GM19193 (cell line): ENCODE measurements at regions not wholly inside any gene's neighbourhood (a gene's known extent, or its start where the extent isn't known, plus 50 kb on each side); places are given as distances from the start of the nearest gene placed in this dataset.

Experiments
- POLR2A ChIP-seq: IDR thresholded peaks from 4 replicates; pipeline ENCODE4 v1.6.1; 2011; ENCODE audit not compliant: insufficient read depth, insufficient read length; ENCODE audit errors: extremely low read depth

DNA sequence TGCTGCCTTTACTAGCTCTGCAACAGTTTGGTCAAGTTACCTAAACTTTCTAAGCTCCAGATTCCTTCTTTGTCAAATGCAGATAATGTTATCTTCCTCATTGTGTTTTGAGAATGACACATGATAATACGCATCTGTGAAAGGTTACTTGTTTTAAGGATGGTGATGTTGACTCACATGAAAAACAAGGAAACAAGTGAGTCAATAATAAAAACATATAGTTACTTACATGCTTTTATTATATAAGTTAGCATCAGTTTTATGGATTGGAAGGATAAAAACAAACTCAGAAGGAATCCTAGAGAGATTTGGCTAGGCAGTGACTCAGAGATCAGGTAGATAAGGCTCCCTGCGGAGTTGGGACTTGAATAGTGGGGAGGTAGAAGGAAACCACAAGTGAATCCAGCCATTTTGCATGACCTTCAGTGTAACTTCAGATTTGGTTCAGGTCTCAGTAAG is 144.6 kb downstream of the LMO4 start:
- TF ChIP-seq POLR2A: no peak

DNA sequence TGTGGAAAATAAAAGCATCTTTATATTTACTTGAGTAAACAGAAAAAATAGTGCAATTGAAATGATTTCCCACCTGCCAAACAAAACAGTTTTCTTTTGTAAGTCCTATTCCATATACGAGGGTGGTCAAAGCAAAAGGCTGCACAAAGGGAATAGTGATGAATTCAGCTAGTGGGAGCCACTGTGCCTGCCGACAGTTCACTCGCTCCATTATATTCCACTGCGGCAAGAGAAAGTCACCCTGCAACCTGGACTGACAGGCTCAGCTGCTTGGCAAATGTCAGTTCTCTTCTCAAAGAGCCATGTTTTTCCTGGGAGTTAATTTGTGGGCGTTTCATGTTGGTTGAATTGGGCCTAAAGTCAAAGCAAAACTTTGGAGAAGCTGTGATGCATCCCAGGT is 145.4 kb downstream of the LMO4 start:
- TF ChIP-seq POLR2A: no peak

DNA sequence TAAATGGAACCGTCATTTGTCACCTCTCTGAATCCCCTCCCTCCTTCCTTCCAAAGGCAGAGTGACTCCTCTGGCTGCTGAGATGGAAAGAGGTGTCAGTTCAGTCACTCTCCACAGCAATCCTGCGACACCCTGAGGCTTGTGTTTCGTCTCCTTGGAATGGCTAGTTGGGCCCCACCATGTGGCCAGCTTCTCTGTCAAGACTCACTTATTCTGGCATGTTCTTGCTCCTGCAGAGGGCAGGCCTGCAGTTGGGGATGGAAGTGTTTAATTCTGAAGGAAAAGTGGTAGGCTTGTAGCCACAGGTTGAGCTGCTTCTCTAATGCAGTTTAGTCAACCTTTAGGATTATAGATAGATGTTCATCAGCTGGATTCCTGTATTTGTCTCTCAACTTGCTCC is 149.6 kb downstream of the LMO4 start:
- TF ChIP-seq POLR2A: no peak

DNA sequence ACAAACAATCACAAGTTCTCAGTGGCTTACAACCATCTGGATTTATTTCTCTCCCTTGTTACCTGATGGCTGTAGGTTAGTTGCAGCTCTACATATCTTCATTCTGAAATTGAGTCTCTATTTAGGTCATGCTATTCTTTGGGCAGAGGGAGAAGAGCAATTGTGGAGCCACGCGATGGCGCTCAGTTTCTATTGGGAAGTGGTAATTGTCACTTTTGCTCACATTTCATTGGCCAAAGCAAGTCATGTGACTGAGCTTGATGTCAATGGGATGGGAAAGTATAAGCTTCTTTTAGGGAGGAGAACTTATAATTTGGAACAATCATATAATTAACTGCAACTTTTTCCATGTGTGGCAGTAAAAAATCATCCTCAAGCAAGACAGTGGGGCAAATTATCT is 166.5 kb downstream of the LMO4 start:
- TF ChIP-seq POLR2A: no peak

DNA sequence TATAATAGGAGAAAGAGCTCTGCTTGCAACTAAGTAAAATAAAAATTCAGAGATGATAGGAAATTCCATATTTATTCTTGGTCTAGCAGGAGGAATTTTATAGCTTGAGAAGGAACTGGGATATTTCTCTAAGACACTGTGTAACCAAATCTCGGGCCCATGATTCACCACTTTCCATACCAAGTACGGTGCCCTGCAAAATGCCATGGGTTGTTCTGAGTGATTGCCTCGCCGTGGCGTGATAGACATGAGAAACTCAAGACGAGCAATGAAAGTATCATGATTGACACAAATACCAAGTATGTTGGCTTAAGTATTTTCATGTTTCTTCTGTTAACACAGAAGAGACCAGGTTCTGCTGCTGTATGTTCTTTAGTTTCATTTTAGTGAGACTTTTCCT is 167.2 kb downstream of the LMO4 start:
- no peak for TF ChIP-seq POLR2A

DNA sequence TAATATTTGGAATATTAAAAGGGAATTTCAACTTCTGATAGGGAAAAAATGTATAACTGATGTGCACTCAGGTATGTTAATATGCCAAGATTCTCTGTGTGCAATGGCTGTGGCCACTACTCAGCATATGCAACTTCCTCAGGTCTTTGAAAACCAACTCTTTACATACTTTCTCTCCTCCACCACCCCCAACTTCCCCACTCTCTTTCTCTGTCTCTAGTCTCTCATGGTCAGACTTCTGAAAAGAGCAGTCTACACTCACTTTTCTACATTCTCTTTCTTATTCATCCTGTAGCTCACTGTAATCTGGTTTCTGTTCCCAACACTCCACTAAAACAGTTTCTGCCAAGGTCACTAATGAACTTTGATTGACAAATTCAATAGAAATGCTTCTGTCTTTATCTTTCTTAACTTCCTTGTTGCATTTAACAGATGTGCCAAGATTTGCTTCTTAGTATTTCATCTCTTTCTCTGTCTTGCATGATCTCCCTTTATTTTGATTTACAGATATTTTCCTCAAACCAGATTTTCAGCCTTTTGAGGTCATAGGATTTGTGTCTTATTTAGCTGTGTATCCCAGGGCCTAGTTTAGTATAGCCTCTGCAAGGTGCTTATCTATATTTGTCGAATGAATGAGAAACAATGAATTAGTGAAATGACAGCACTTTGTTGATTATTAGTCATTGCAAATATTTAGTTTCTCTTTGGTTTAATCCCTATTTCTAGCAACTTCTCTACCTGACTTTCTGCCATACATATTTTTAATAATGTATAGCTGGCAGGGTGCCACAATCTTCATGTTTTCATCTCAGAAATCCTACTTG is 168.9 kb downstream of the LMO4 start:
- TF ChIP-seq POLR2A: no peak

DNA sequence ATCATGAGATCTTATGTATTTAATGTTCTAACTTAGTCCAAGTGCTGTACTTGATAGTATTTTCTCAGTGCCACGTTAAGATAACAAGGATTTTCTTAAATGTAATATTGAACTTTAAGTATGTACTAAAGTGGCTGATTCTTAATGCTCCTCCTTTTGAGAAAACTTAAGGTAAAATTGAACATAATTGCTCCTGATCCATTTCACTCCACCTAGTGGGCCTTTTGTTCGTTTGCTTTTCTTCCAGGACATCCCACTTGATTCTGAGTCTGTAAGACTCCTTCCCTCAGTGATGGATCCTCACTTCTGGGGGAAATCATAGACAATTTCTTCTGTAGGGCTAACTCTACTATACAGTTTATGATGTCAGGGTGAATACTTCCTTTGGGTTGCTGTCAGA is 173.1 kb downstream of the LMO4 start:
- no peak for TF ChIP-seq POLR2A

DNA sequence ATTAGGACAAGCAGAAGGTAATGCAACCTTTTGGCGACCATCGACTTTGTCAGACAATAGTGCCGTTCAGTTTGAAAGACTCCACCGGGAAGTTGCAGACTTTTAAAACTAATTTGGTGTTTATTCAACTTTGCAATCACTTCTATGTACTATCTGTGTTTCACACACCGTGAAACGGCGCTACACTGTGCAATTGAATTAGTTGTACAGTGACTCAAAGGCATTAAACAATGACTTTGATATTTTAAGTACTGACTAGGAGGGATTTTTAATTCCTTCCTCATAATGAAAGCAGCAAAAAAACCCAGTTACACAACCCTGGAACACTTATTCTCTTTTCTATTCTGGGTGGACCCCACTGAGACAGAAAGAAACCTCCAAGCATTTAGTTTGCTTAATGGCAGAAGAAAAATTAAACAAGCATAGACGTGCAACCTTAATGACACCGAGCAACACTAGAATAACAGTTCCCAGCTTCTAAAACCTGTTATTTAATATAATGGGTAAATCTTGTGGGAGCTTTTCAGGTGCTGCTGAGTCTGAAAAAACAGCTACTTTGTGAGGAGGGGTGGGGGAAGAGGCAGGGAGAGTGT is 176.8 kb downstream of the LMO4 start:
- TF ChIP-seq POLR2A: no peak

DNA sequence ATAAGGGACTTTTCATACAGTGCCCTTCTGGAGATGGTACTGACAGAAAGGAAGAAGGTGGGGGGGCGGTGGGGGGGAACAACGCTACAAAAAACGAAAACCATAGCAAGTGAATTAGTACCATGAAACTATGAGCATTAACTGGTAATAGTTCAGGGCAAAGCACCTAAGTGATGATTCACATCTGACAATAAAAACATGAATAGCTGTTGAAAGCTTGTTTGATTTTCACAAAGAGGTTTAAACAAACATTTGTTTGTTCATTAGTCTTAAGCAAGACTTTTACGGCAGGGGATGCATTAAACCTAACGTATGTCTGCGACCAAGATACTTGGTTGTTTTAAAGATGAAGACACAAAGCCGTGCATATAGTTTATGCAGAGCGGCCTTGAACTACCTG is 177.5 kb downstream of the LMO4 start:
- TF ChIP-seq POLR2A: no peak

DNA sequence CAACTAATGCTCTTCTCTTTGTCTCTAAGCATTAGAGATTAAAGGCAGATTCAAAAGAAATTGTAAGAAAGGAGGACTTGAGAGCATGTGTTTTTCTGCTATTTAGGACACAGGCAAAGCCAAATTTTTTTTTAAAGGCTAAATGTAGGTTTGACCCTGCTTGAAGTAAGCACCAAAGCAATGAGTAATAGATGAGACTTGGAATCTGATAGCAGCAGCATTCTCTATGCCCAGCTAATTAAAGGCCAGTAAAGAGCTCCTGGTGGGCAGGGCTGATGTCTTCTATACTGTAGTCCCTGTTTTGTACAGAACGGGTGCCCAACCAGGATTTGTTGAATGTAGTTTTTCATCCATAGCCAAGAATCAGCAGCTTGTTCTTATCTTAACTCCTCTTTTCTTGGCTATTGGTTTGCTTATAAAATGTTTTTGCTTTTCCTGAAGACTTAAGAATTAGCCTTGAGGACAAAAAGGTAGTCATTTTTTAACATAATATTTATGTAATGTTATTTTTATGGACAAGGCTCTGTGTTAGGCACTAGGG is 179.6 kb downstream of the LMO4 start:
- no peak for TF ChIP-seq POLR2A

DNA sequence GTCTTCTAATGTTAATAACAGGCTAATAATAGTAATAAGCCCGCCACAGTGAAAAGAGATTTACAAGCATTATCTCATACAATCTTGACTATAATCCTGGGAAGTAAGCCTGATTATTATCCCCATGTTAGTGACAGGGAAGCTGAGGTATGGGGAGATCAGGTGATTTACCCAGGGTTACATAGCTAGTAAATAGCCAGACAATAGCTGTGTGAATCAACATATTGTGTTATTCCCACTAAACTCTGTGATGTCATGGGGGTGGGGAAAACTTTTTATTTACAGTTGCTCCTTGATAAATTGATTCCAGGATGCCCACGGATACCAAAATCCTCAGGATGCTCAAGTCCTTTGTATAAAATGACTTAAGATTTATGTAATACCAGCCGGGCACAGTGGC is 181.9 kb downstream of the LMO4 start:
- TF ChIP-seq POLR2A: no peak

DNA sequence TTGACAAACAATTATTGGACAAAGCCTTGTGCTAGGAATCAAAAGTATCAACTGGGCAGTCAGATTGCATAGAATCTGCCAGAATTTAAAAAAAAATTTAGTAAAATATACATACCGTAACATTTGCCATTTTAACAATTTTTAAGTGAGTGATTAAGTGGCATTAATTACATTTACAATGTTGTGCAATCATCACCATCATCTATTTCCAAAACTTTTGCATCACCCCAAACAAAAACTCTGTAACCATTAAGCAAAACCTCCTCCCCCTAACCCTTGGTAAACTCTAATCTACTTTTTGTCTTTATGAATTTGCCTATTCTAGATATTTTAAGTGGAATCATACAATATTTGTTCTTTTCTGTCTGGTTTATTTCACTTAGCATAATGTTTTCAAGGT is 182.8 kb downstream of the LMO4 start:
- no peak for TF ChIP-seq POLR2A

DNA sequence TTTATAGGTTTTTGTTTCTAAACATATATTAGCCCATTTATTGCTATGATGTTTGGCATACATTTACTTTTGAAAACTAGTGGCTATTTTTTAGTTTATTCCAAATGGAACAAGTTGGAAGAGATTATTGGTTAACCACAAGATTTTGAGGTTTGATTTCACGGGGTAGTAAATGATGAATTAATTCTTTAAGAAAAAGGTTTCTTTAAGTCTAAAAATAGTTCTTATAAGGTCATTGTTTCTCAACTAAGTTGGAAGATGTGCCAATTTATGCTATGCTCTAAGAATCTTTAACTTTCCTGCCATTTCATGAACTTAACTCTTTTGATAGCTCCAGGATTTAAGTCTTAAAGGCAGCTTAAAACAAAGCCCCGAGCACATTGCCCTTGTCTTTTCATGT is 183.8 kb downstream of the LMO4 start:
- no peak for TF ChIP-seq POLR2A

DNA sequence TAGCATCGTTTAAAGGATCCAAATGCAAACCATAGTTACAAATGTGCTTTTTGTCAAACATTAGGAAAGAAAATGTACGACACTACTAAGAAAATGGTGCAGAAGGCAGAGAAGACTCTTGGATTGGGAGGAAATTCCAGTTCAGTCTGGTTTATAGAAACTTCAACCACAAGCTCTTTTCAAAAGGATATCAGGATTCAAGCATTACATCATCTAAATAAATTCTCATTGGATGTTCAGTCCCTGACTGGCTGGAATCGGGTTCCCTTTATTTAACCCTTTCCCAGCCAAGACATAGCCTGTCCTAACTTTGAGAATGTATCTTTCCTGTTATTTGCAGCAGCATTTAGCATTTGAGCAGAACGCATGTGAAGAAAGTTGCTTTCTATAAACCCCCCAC is 184.6 kb downstream of the LMO4 start:
- TF ChIP-seq POLR2A: no peak

DNA sequence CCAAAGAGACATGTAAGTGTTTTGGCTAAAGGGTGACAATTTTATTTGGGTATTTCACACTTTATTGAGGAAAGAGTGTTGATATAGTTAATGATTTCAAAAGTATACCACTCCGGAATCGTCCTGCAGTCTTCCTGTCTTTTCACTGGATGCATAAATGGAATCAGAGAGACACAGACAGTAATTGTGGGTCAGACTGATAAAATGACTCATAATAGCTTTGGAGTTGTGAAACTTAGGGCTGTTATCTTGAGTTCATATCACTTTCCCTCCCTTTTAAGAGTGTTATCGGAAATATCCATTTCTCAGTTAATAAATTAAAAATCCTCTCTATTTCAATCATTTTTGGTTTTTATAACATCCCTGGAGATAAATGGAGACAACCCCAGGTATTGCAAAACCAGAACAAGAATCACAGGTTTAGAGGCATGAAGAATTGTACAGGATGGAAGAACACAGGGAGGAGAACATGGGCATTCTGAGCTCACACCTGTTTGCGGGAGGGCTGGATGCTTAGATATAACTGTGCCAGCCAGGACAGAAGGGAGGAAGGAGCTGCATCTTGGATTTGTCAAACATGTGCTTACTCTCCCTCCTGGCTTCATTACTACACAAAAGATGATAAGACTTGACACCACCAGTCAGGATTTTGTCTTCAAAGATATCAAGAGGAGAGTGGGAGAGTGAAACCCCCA is 185.4 kb downstream of the LMO4 start:
- no peak for TF ChIP-seq POLR2A
